Effector memory CD4-positive, alpha-beta T cell (primary cell): ENCODE measurements at regions not wholly inside any gene's neighbourhood (a gene's known extent, or its start where the extent isn't known, plus 50 kb on each side); places are given as distances from the start of the nearest gene placed in this dataset.
"Not testable (repeated sequence)": the region's sequence is repeated elsewhere in the genome, so short reads cannot be mapped to it uniquely, and the experiment has no call there.

Experiments used
- DNase-seq, 3 donors: peaks; one replicate each; pipeline ENCODE4 v3.0.0-alpha.2; 2020
- H3K27ac ChIP-seq: 2 replicates; pipeline ENCODE4 v1.7.0; 2013; ENCODE audit warnings: mild to moderate bottlenecking, low read length, moderate library complexity; ENCODE audit not compliant: insufficient read depth, poor library complexity, severe bottlenecking
- H3K27me3 ChIP-seq: replicated peaks from 2 replicates; pipeline ENCODE4 v1.7.0; 2013; ENCODE audit warnings: mild to moderate bottlenecking, low read length; ENCODE audit not compliant: insufficient read depth, control insufficient read depth, poor library complexity, severe bottlenecking
- H3K36me3 ChIP-seq: 2 replicates; pipeline ENCODE4 v1.7.0; 2013; ENCODE audit warnings: mild to moderate bottlenecking, low read length, moderate library complexity; ENCODE audit not compliant: control insufficient read depth, insufficient read depth
- H3K4me1 ChIP-seq: 2 replicates; pipeline ENCODE4 v1.7.0; 2013; ENCODE audit warnings: low read length, mild to moderate bottlenecking; ENCODE audit not compliant: control insufficient read depth, insufficient read depth, poor library complexity, severe bottlenecking
- H3K4me3 ChIP-seq: 2 replicates; pipeline ENCODE4 v1.7.0; 2013; ENCODE audit warnings: low read length, low read depth, mild to moderate bottlenecking; ENCODE audit not compliant: insufficient read depth, poor library complexity, severe bottlenecking
- H3K9me3 ChIP-seq: 2 replicates; pipeline ENCODE4 v1.7.0; 2013; ENCODE audit warnings: mild to moderate bottlenecking, low read length, moderate library complexity; ENCODE audit not compliant: control insufficient read depth

- Histone ChIP-seq H3K27me3 (no peaks in the 10 kb centered on the region), H3K36me3 (no peaks in the 10 kb centered on the region), H3K4me3 (no peak overlapping the region), H3K27ac (no peak overlapping the region), H3K4me1 (no peaks in the 10 kb centered on the region), H3K9me3 (no peaks in the 10 kb centered on the region)
- no peak for DNase-seq
Measured at GRCh38 chr10:64786989-64787388, 1265.8 kb downstream of the REEP3 start.

- Histone ChIP-seq H3K4me3 (no peak overlapping the region), H3K9me3 (no peaks in the 10 kb centered on the region), H3K4me1 (no peaks in the 10 kb centered on the region), H3K27me3 (no peaks in the 10 kb centered on the region), H3K27ac (no peak overlapping the region), H3K36me3 (no peaks in the 10 kb centered on the region)
- no peak for DNase-seq
Measured at GRCh38 chr10:64795847-64796246, 1274.6 kb downstream of the REEP3 start.

- no peak for DNase-seq
- Histone ChIP-seq H3K9me3 (no peaks in the 10 kb centered on the region), H3K27ac (no peak overlapping the region), H3K27me3 (no peaks in the 10 kb centered on the region), H3K36me3 (no peaks in the 10 kb centered on the region), H3K4me3 (no peak overlapping the region), H3K4me1 (no peaks in the 10 kb centered on the region)
Measured at GRCh38 chr10:64798297-64798696, 1277.1 kb downstream of the REEP3 start.

GRCh38 chr10:64808233-64808632 lies 1287.0 kb downstream of the REEP3 start:
- H3K27ac ChIP-seq, H3K27me3 ChIP-seq, H3K9me3 ChIP-seq, H3K36me3 ChIP-seq, H3K4me3 ChIP-seq, H3K4me1 ChIP-seq, DNase-seq: not testable (repeated sequence)

- not testable (repeated sequence) for H3K9me3 ChIP-seq, H3K27me3 ChIP-seq, H3K4me1 ChIP-seq, H3K27ac ChIP-seq, DNase-seq, H3K36me3 ChIP-seq, H3K4me3 ChIP-seq
Measured at GRCh38 chr10:64810046-64810445, 1288.8 kb downstream of the REEP3 start.

- no peaks in the 10 kb centered on the region for H3K9me3 ChIP-seq
- no peaks in the 10 kb centered on the region for H3K27me3 ChIP-seq
- H3K36me3 ChIP-seq, result no peaks in the 10 kb centered on the region
- H3K4me3 ChIP-seq, result no peak overlapping the region
- no peak overlapping the region for H3K27ac ChIP-seq
- no peaks in the 10 kb centered on the region for H3K4me1 ChIP-seq
- DNase-seq, result no peak
Measured at GRCh38 chr10:64813391-64813790, 1292.2 kb downstream of the REEP3 start.

GRCh38 chr10:64814201-64814600 lies 1293.0 kb downstream of the REEP3 start:
- Histone ChIP-seq H3K36me3 (no peaks in the 10 kb centered on the region), H3K4me1 (no peaks in the 10 kb centered on the region), H3K27ac (no peak overlapping the region), H3K27me3 (no peaks in the 10 kb centered on the region), H3K9me3 (no peaks in the 10 kb centered on the region), H3K4me3 (no peak overlapping the region)
- DNase-seq, result no peak

GRCh38 chr10:64829888-64830412 lies 1308.7 kb downstream of the REEP3 start:
- H3K4me3 ChIP-seq, result no peak overlapping the region
- no peaks in the 10 kb centered on the region for H3K9me3 ChIP-seq
- no peak overlapping the region for H3K27ac ChIP-seq
- H3K27me3 ChIP-seq, result no peaks in the 10 kb centered on the region
- DNase-seq, result no peak
- no peaks in the 10 kb centered on the region for H3K4me1 ChIP-seq
- H3K36me3 ChIP-seq, result no peaks in the 10 kb centered on the region

GRCh38 chr10:64830869-64831268 lies 1309.7 kb downstream of the REEP3 start:
- DNase-seq, result no peak
- no peaks in the 10 kb centered on the region for H3K9me3 ChIP-seq
- H3K27ac ChIP-seq, result no peak overlapping the region
- H3K27me3 ChIP-seq, result no peaks in the 10 kb centered on the region
- no peak overlapping the region for H3K4me3 ChIP-seq
- H3K36me3 ChIP-seq, result no peaks in the 10 kb centered on the region
- no peaks in the 10 kb centered on the region for H3K4me1 ChIP-seq

GRCh38 chr10:64840341-64840740 lies 1319.1 kb downstream of the REEP3 start:
- DNase-seq, result no peak
- H3K9me3 ChIP-seq, result no peaks in the 10 kb centered on the region
- no peak overlapping the region for H3K4me3 ChIP-seq

GRCh38 chr10:64846700-64847099 lies 1325.5 kb downstream of the REEP3 start:
- Histone ChIP-seq H3K4me1 (no peaks in the 10 kb centered on the region), H3K27ac (no peak overlapping the region), H3K4me3 (no peak overlapping the region), H3K9me3 (no peaks in the 10 kb centered on the region), H3K36me3 (no peaks in the 10 kb centered on the region), H3K27me3 (no peaks in the 10 kb centered on the region)
- DNase-seq, result no peak

More at GRCh38 chr10:64840341-64840740, 1319.1 kb downstream of the REEP3 start:
- Histone ChIP-seq H3K36me3 (no peaks in the 10 kb centered on the region), H3K27me3 (no peaks in the 10 kb centered on the region), H3K27ac (no peak overlapping the region), H3K4me1 (no peaks in the 10 kb centered on the region)
